PC-3 (cell line): ENCODE measurements at regions not wholly inside any gene's neighbourhood (a gene's known extent, or its start where the extent isn't known, plus 50 kb on each side); places are given as distances from the start of the nearest gene placed in this dataset.
A peak's percentile ranks its signal among the peaks of the same experiment; 100 is the strongest.

Experiments used
- ATAC-seq: fragments of 200-7000 bp; cut with Tn5 transposase; 2 replicates; pipeline ENCODE4 v1.9.1; 2020; ENCODE audit warnings: mild to moderate bottlenecking, moderate library complexity
- BruUV-seq: library from RNA; stranded (reverse); fragments of 400-500 nt; replicated peaks from 2 replicates; lab custom pipeline; 2021; lab: Mats Ljungman, UMichigan
- CTCF ChIA-PET: fragments of 300-600 bp; sonication (Branson Sonifier 250); formaldehyde crosslinking; loops from one replicate; lab custom pipeline; 2022; ENCODE audit warnings: antibody characterized with exemption; lab: Charles Lee
- POLR2A ChIA-PET: fragments of 300-600 bp; sonication (Branson Sonifier 250); formaldehyde crosslinking; loops from one replicate; lab custom pipeline; 2022; ENCODE audit warnings: antibody characterized with exemption; ENCODE audit not compliant: unreplicated experiment; lab: Charles Lee
- DNase-seq: peaks from one replicate; pipeline ENCODE4 v3.0.0-alpha.2; 2015
- H2AFZ ChIP-seq: fragments of 300-600 bp; sonication (generic); 2 replicates; pipeline ENCODE4 v1.6.0; 2016; ENCODE audit warnings: antibody characterized with exemption, low read length
- H3F3A ChIP-seq: fragments of 300-600 bp; sonication (generic); one replicate; pipeline ENCODE4 v1.6.0; 2017; ENCODE audit warnings: antibody characterized with exemption, low read length, control low read depth, mild to moderate bottlenecking; ENCODE audit not compliant: unreplicated experiment
- H3K27ac ChIP-seq: fragments of 300-600 bp; sonication (generic); 2 replicates; pipeline ENCODE4 v1.5.1; 2016; ENCODE audit warnings: mild to moderate bottlenecking, low read length
- H3K27me3 ChIP-seq: fragments of 300-600 bp; sonication (generic); 2 replicates; pipeline ENCODE4 v1.6.1; 2016; ENCODE audit warnings: low read length, mixed read lengths
- H3K36me3 ChIP-seq: fragments of 300-600 bp; sonication (generic); 2 replicates; pipeline ENCODE4 v1.6.1; 2016; ENCODE audit warnings: low read depth, mixed run types, low read length, mixed read lengths
- H3K4me1 ChIP-seq: fragments of 300-600 bp; sonication (generic); 2 replicates; pipeline ENCODE4 v1.5.1; 2016; ENCODE audit warnings: low read length; ENCODE audit not compliant: insufficient read depth
- H3K4me2 ChIP-seq: fragments of 300-600 bp; sonication (generic); 2 replicates; pipeline ENCODE4 v1.6.0; 2016; ENCODE audit warnings: low read length
- H3K4me3 ChIP-seq: fragments of 300-600 bp; sonication (generic); 2 replicates; pipeline ENCODE4 v1.5.1; 2016; ENCODE audit warnings: mild to moderate bottlenecking, low read length, mixed read lengths
- H3K79me2 ChIP-seq: fragments of 300-600 bp; sonication (generic); 2 replicates; pipeline ENCODE4 v1.6.1; 2017; ENCODE audit warnings: low read length, mixed read lengths
- H3K9ac ChIP-seq: fragments of 300-600 bp; sonication (generic); 2 replicates; pipeline ENCODE4 v1.6.0; 2016; ENCODE audit warnings: mild to moderate bottlenecking, low read length
- H3K9me2 ChIP-seq: fragments of 300-600 bp; sonication (generic); replicated peaks from 2 replicates; pipeline ENCODE4 v1.6.1; 2016; ENCODE audit warnings: mixed run types, low read length, mixed read lengths
- H3K9me3 ChIP-seq: fragments of 300-600 bp; sonication (generic); 2 replicates; pipeline ENCODE4 v1.6.1; 2016; ENCODE audit warnings: low read length, mixed read lengths
- H4K20me1 ChIP-seq: fragments of 300-600 bp; sonication (generic); 2 replicates; pipeline ENCODE4 v1.6.1; 2016; ENCODE audit warnings: low read length, mixed read lengths
- EZH2 ChIP-seq: fragments of 300-600 bp; sonication (generic); IDR thresholded peaks from one replicate; pipeline ENCODE4 v1.6.1; 2017; ENCODE audit warnings: antibody characterized with exemption, mild to moderate bottlenecking, low read length; ENCODE audit not compliant: unreplicated experiment
- EZH2phosphoT487 ChIP-seq: fragments of 300-600 bp; sonication (generic); IDR thresholded peaks from 2 replicates; pipeline ENCODE4 v1.6.1; 2018; ENCODE audit warnings: mild to moderate bottlenecking, antibody characterized with exemption, low read length, borderline replicate concordance
- intact Hi-C: fragments of 100-400 bp; cut with micrococcal nuclease; formaldehyde crosslinking; loops from 2 replicates; pipeline ENCODE4 v1.9.0; 2023
- TF ChIP-seq, protein P1 (sequence below): fragments of 300-600 bp; sonication (generic); conservative IDR thresholded peaks from 2 replicates; pipeline ENCODE4 v1.5.1; 2017; ENCODE audit warnings: antibody characterized with exemption, low read depth, mild to moderate bottlenecking, low read length

DNA sequence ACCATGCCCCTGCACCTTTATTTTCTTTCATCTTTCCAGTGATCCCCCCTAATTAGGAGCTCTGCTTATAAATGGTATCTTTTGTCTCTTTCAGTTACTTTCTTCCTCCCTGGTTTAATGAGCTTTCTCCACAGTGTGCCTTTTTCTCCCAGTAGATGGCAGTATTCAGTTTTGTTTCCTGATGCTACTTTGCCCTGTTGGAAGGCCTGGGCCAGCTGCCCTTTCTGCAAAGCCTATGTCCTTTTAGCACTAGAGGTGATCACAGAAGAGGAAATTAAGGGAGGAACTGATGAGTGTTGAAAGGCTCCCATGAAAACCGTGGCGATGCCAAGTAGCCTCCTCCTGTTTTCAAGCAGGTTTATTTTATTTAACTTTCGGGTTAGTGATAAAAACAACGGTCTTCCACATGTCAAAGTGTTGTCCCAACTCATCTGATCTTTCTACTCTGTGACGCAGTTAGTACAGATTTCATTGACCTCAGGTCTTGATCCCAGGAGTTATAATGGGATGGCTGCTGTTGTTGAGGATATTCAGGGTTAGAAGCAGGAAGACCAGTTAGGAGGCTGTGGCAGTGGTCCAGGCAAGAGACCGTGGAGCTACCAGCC is 184.2 kb upstream of the BMP2 start:
- H3K27ac ChIP-seq: peak overlapping the region; percentile 15; the same call in 1 of the 2 replicates
- H3K9ac ChIP-seq: no peak overlapping the region
- H3K9me3 ChIP-seq: no peaks in the 10 kb centered on the region
- peak; percentile 59 for ATAC-seq
- H3F3A ChIP-seq: no peaks in the 10 kb centered on the region
- no peaks in the 10 kb centered on the region for H3K36me3 ChIP-seq
- H2AFZ ChIP-seq: 0 out of 2 replicates have a peak overlapping the region, but pooled peaks have one; percentile 5
- ChIA-PET CTCF (interaction anchor here (0.6 kb wide), 1 partner anchor 155 kb away, joined by 3 read pairs; no protein-coding TSS in a partner anchor), POLR2A (no interaction called here)
- no peak for TF ChIP-seq EZH2phosphoT487
- TF ChIP-seq, protein P1, sequence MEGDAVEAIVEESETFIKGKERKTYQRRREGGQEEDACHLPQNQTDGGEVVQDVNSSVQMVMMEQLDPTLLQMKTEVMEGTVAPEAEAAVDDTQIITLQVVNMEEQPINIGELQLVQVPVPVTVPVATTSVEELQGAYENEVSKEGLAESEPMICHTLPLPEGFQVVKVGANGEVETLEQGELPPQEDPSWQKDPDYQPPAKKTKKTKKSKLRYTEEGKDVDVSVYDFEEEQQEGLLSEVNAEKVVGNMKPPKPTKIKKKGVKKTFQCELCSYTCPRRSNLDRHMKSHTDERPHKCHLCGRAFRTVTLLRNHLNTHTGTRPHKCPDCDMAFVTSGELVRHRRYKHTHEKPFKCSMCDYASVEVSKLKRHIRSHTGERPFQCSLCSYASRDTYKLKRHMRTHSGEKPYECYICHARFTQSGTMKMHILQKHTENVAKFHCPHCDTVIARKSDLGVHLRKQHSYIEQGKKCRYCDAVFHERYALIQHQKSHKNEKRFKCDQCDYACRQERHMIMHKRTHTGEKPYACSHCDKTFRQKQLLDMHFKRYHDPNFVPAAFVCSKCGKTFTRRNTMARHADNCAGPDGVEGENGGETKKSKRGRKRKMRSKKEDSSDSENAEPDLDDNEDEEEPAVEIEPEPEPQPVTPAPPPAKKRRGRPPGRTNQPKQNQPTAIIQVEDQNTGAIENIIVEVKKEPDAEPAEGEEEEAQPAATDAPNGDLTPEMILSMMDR: peak; percentile 93
- TF ChIP-seq EZH2: no peak
- intact Hi-C loops: no loop called here
- H3K9me2 ChIP-seq: no peaks in the 10 kb centered on the region
- peaks cover 12% of the 10 kb centered on the region; the same call in 1 of the 2 replicates for H3K4me1 ChIP-seq
- no peaks in the 10 kb centered on the region for H4K20me1 ChIP-seq
- peak; percentile 79 for DNase-seq
- no peaks in the 10 kb centered on the region for H3K27me3 ChIP-seq
- no TSS peak for BruUV-seq
- H3K4me3 ChIP-seq: no peak overlapping the region
- peak overlapping the region; percentile 17; the same call in 1 of the 2 replicates for H3K4me2 ChIP-seq
- H3K79me2 ChIP-seq: no peaks in the 10 kb centered on the region

DNA sequence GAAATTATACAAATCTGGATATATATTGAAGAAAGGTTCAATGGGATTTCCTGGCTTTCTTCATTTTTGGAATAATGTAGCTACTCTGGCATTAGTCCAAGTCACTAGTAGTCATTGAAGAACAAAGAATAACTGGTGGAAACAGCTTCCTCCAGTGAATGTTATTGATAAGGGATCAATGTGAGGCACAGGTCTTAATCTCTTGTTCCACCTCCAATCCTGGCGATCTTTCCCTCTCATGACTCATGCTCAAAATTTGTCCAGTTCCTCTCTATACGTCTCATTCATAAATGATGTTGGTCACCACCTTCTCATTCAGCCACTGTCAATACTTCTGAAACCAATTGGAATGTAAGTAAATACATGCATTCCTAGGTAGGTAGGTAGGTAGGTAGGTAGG is 185.0 kb upstream of the BMP2 start:
- Histone ChIP-seq H3K4me1 (peaks cover 10% of the 10 kb centered on the region; the same call in 1 of the 2 replicates), H2AFZ (no peak overlapping the region), H3K4me3 (no peak overlapping the region), H3K9ac (no peak overlapping the region), H3K4me2 (0 out of 2 replicates have a peak overlapping the region, but pooled peaks have one; percentile 17), H3K79me2 (no peaks in the 10 kb centered on the region), H3K9me2 (no peaks in the 10 kb centered on the region), H4K20me1 (no peaks in the 10 kb centered on the region), H3K36me3 (no peaks in the 10 kb centered on the region), H3K27me3 (no peaks in the 10 kb centered on the region), H3K27ac (peak overlapping the region; percentile 15; the same call in 1 of the 2 replicates), H3F3A (no peaks in the 10 kb centered on the region), H3K9me3 (no peaks in the 10 kb centered on the region)
- ATAC-seq (no peak), DNase-seq (peak; percentile 82)
- no TSS peak for BruUV-seq
- ChIA-PET CTCF (interaction anchor here (0.6 kb wide), 2 partner anchors 155 to 462 kb away, joined by 3 to 6 read pairs; no protein-coding TSS in a partner anchor), POLR2A (no interaction called here)
- TF ChIP-seq EZH2phosphoT487 (no peak), EZH2 (no peak)
- TF ChIP-seq, protein P1: no peak
- intact Hi-C loops: no loop called here

DNA sequence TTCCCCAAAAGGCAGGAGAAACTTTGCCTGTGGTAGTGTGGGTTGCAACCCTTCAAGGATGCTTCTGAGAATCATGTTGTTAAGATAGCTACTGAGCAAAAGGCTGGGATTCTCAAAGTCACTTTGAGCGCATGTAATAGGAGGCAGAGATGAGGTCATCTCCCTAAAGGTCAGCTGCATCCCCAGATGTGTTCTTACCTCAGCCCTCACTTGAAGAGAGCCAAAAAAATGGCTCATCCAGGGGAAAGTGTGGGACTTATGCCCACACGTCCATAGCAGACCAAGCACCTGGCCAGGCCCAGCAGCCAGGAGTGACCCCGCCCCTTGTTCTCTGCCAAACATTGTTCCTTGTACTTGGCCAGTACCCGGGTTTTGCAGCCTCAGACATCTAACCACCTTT is 187.0 kb upstream of the BMP2 start:
- DNase-seq (no peak), ATAC-seq (no peak)
- CTCF ChIA-PET: no interaction called here
- no peak overlapping the region for H3K9ac ChIP-seq
- POLR2A ChIA-PET: no interaction called here
- H3K4me2 ChIP-seq: no peak overlapping the region
- TF ChIP-seq EZH2phosphoT487 (no peak), EZH2 (no peak)
- TF ChIP-seq, protein P1: no peak
- no peaks in the 10 kb centered on the region for H3K9me2 ChIP-seq
- H2AFZ ChIP-seq: no peak overlapping the region
- no TSS peak for BruUV-seq
- H3K4me3 ChIP-seq: no peak overlapping the region
- H3K36me3 ChIP-seq: no peaks in the 10 kb centered on the region
- no peaks in the 10 kb centered on the region for H4K20me1 ChIP-seq
- H3F3A ChIP-seq: no peaks in the 10 kb centered on the region
- H3K79me2 ChIP-seq: no peaks in the 10 kb centered on the region
- H3K27me3 ChIP-seq: no peaks in the 10 kb centered on the region
- H3K27ac ChIP-seq: no peak overlapping the region
- H3K4me1 ChIP-seq: peaks cover 21% of the 10 kb centered on the region
- no peaks in the 10 kb centered on the region for H3K9me3 ChIP-seq
- intact Hi-C loops: no loop called here
